ENCODE measurements at regions not wholly inside any gene's neighbourhood (a gene's known extent, or its start where the extent isn't known, plus 50 kb on each side); places are given as distances from the start of the nearest gene placed in this dataset.
A peak's percentile ranks its signal among the peaks of the same experiment; 100 is the strongest.
"Not testable (repeated sequence)": the region's sequence is repeated elsewhere in the genome, so short reads cannot be mapped to it uniquely, and the experiment has no call there.

GRCh38 chr22:25420925-25421904 lies 143.3 kb upstream of the GRK3 start:
- TF ChIP-seq POLR2AphosphoS5 (IDR thresholded peaks at IDR 0.05; ENCODE audit: insufficient read depth in 1 of 2, low read depth in 1 of 2) (no peak), POLR2A (IDR thresholded peaks at IDR 0.05) (no peak), CTCF (IDR thresholded peaks at IDR 0.05) (no peak)
- H3K4me1 ChIP-seq = peaks cover 25% of the 10 kb centered on the region
- H3K36me3 ChIP-seq = no peaks in the 10 kb centered on the region
- H3K27ac ChIP-seq = no peak overlapping the region
- H3K4me3 ChIP-seq = peak overlapping the region; percentile 15 to 21
- H3K9me3 ChIP-seq = no peaks in the 10 kb centered on the region
- intact Hi-C loops (cut with DNase I) = no loop called here
- no peak for DNase-seq (ENCODE audit: extremely low spot score in 2 of 2)
- H3K27me3 ChIP-seq = peaks cover 9% of the 10 kb centered on the region

GRCh38 chr22:25426530-25427308 lies 137.8 kb upstream of the GRK3 start:
- H3K27ac ChIP-seq; H3K36me3 ChIP-seq; intact Hi-C loops (cut with DNase I); H3K9me3 ChIP-seq; DNase-seq (ENCODE audit: extremely low spot score in 2 of 2); H3K4me1 ChIP-seq; H3K4me3 ChIP-seq; H3K27me3 ChIP-seq: not testable (repeated sequence)

- DNase-seq (ENCODE audit: extremely low spot score in 2 of 2); H3K36me3 ChIP-seq; H3K27me3 ChIP-seq; H3K4me3 ChIP-seq; H3K9me3 ChIP-seq; H3K4me1 ChIP-seq; intact Hi-C loops (cut with DNase I); H3K27ac ChIP-seq: not testable (repeated sequence)
Observed at GRCh38 chr22:25431637-25432342, 132.7 kb upstream of the GRK3 start.

DNA sequence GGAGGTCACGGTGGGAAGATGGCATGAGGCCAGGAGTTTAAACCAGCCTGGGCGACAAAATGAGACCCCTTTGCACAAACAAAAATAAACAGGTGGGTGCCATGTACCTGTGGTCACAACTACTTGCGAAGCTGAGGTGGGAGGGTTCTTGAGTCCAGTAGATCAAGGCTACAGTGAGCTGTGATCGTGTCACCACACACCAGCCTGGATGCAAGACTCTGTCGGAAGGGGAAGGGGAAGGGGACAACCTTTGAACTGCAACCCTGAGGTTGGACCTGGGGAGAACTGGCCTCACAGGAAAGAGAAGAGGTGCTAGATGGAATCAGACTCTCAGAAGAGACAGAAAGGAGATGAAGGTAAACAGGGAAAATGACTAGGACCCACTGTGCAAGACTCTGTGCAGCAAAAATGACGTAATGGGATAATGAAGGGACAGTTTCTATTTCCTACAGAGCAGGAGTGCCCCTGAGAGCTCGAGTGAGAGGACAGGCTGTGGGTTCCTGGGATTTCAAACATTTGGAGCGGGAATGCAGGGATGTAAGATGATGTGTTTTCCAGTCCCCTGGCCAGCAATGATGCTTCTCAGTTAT lies 131.0 kb upstream of the GRK3 start:
- H3K4me1 ChIP-seq; H3K36me3 ChIP-seq; H3K27me3 ChIP-seq; DNase-seq (ENCODE audit: extremely low spot score in 2 of 2); intact Hi-C loops (cut with DNase I); H3K9me3 ChIP-seq; H3K27ac ChIP-seq; H3K4me3 ChIP-seq: not testable (repeated sequence)

DNA sequence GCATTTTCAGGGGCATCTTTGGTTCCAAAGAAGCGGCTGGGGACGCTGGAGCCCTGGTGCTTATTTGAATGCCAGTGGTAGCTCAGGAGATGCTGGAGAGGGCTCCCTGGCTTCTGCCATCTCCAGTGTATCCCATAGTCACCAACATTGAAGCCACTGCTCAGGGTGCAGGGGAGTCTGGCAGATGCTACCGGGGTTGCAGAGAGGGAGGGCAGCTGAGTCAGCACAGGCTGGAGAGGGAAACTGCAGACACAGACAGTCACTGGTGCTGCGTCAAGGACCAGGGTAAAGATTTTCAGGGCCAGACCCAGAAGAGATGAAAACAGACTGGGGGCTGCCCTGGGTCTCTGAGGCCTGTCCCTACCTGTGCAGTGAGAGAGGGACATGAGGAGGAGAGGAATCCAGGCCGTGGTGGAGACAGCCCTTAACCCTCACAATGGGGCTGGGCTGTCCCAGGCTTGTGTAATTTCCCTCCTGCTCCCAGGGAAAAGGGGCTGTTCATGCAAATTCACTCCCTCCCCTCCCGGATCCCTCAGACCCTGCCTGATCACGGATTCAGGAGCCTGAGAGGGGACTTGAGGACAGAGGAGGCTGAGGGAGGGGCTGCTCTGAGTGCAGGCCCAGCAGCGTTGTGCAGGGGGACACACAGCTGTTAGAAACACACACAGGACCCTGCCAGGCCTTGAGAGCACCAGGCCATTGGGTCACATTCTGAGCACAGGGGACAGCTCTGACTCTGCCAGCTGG lies 126.9 kb upstream of the GRK3 start:
- Histone ChIP-seq H3K36me3 (no peaks in the 10 kb centered on the region), H3K4me1 (no peaks in the 10 kb centered on the region), H3K27me3 (no peaks in the 10 kb centered on the region), H3K9me3 (no peaks in the 10 kb centered on the region), H3K4me3 (no peak overlapping the region), H3K27ac (no peak overlapping the region)
- no peak for DNase-seq (ENCODE audit: extremely low spot score in 2 of 2)
- intact Hi-C loops (cut with DNase I) = no loop called here
- TF ChIP-seq POLR2A (IDR thresholded peaks at IDR 0.05) (no peak), POLR2AphosphoS5 (IDR thresholded peaks at IDR 0.05; ENCODE audit: insufficient read depth in 1 of 2, low read depth in 1 of 2) (no peak), CTCF (IDR thresholded peaks at IDR 0.05) (no peak)

Data from vagina (tissue), 2 donors.